ENCODE measurements at regions not wholly inside any gene's neighbourhood (a gene's known extent, or its start where the extent isn't known, plus 50 kb on each side); places are given as distances from the start of the nearest gene placed in this dataset.

DNA sequence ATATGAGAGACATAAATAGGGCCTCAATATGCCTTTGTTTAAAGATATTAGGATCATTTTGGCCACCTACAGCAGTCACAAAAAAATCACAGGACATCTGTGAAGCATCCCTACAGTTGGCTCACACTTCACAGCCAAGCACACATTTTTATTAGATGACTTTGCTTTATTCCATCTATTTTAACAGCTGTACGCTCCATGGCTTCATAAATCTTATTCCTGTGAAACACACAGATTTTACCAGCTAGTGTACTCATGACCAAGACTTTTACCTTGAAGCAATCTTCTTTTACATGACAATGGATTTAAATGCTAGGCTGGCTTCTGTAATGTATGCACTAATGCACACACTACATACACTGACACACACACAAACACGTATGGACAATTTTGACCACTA lies 254.8 kb upstream of the PITRM1 start:
- Histone ChIP-seq H3K9me2 (ENCODE audit: low read depth, low read length) (no peaks in the 10 kb centered on the region), H3K27me3 (ENCODE audit: insufficient read depth, low read length) (0 out of 2 replicates have a peak, but pooled peaks cover 3% of the 10 kb centered on the region), H3K9ac (ENCODE audit: low read length) (no peak overlapping the region), H3K36me3 (ENCODE audit: insufficient read depth, low read length) (no peaks in the 10 kb centered on the region), H3K9me3 (ENCODE audit: low read length) (no peaks in the 10 kb centered on the region), H4K20me1 (ENCODE audit: insufficient read depth, low read length) (no peaks in the 10 kb centered on the region), H2AFZ (ENCODE audit: low read length) (no peak overlapping the region), H3K79me2 (ENCODE audit: insufficient read depth, low read length) (no peaks in the 10 kb centered on the region), H3K4me3 (ENCODE audit: low read depth, low read length, poor library complexity, severe bottlenecking) (no peak overlapping the region), H3K27ac (ENCODE audit: low read depth, low read length, poor library complexity, severe bottlenecking) (no peak overlapping the region), H3K4me1 (ENCODE audit: insufficient read depth, low read length, severe bottlenecking) (no peaks in the 10 kb centered on the region), H3K4me2 (ENCODE audit: low read length) (no peak overlapping the region), H3F3A (ENCODE audit: insufficient read depth, low read length) (no peaks in the 10 kb centered on the region)
- no peak for TF ChIP-seq EZH2 (IDR thresholded peaks at IDR 0.05; ENCODE audit: borderline replicate concordance, low read length)
- TF ChIP-seq, protein P1, sequence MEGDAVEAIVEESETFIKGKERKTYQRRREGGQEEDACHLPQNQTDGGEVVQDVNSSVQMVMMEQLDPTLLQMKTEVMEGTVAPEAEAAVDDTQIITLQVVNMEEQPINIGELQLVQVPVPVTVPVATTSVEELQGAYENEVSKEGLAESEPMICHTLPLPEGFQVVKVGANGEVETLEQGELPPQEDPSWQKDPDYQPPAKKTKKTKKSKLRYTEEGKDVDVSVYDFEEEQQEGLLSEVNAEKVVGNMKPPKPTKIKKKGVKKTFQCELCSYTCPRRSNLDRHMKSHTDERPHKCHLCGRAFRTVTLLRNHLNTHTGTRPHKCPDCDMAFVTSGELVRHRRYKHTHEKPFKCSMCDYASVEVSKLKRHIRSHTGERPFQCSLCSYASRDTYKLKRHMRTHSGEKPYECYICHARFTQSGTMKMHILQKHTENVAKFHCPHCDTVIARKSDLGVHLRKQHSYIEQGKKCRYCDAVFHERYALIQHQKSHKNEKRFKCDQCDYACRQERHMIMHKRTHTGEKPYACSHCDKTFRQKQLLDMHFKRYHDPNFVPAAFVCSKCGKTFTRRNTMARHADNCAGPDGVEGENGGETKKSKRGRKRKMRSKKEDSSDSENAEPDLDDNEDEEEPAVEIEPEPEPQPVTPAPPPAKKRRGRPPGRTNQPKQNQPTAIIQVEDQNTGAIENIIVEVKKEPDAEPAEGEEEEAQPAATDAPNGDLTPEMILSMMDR (IDR thresholded peaks at IDR 0.05; ENCODE audit: low read length), result no peak

DNA sequence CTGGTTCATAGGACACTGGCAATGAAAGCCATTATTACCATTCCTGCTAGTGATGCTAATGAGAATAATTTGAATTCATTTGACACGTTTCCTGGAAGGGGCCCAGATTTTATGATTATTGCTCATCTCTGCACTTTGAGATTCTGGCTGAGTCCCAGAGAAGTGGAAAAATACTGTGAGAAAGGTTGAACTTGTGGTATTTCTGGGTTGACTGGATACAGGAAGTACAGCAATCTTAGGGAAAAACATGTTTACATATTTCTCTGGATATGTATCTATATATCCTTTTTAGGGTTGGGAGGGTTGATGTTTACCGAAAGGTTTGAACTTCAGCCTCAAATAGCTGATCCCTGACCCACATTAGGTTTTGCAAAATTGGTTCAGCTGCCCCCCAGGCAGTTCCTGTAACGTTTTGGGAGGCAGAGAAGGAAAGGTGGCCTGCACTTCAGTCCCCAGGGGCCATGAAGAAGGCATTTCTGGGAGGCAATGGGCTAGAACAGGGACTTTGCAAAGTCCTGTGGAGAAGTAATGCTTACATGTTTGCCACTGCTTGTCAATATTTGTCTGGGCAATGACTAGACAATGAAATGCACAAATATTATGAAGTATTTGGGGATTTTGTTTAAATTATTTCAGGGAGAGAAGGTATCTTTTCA lies 253.7 kb upstream of the PITRM1 start:
- Histone ChIP-seq H3K9me3 (ENCODE audit: low read length) (no peaks in the 10 kb centered on the region), H3K9ac (ENCODE audit: low read length) (no peak overlapping the region), H2AFZ (ENCODE audit: low read length) (no peak overlapping the region), H3K9me2 (ENCODE audit: low read depth, low read length) (no peaks in the 10 kb centered on the region), H3F3A (ENCODE audit: insufficient read depth, low read length) (no peaks in the 10 kb centered on the region), H4K20me1 (ENCODE audit: insufficient read depth, low read length) (no peaks in the 10 kb centered on the region), H3K36me3 (ENCODE audit: insufficient read depth, low read length) (no peaks in the 10 kb centered on the region), H3K4me1 (ENCODE audit: insufficient read depth, low read length, severe bottlenecking) (no peaks in the 10 kb centered on the region), H3K4me3 (ENCODE audit: low read depth, low read length, poor library complexity, severe bottlenecking) (no peak overlapping the region), H3K79me2 (ENCODE audit: insufficient read depth, low read length) (no peaks in the 10 kb centered on the region), H3K27me3 (ENCODE audit: insufficient read depth, low read length) (0 out of 2 replicates have a peak, but pooled peaks cover 3% of the 10 kb centered on the region), H3K4me2 (ENCODE audit: low read length) (no peak overlapping the region), H3K27ac (ENCODE audit: low read depth, low read length, poor library complexity, severe bottlenecking) (no peak overlapping the region)
- TF ChIP-seq EZH2 (IDR thresholded peaks at IDR 0.05; ENCODE audit: borderline replicate concordance, low read length), result no peak
- TF ChIP-seq, protein P1 (IDR thresholded peaks at IDR 0.05; ENCODE audit: low read length), result no peak

DNA sequence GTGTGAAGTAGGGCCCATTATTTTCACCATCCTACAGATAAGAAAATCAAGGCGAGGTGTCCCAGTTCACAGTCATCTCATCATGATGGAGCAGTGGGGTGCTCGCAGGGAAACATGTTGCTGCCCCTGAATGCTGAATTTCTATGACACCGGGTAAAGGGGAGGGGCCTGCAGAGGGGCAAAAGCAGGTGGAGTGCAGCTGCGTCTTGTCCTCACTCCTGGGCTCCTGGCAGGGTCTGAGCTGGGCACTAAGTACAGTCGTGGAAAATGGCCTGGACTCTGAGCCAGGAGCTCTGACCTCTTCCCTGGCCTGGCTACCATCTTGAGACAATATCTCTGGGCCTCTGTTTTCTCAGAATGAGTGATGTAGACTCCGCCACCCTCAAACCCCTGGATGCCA lies 253.1 kb upstream of the PITRM1 start:
- TF ChIP-seq EZH2 (IDR thresholded peaks at IDR 0.05; ENCODE audit: borderline replicate concordance, low read length), result no peak
- TF ChIP-seq, protein P1 (IDR thresholded peaks at IDR 0.05; ENCODE audit: low read length), result no peak
- Histone ChIP-seq H3K4me2 (ENCODE audit: low read length) (no peak overlapping the region), H3K27me3 (ENCODE audit: insufficient read depth, low read length) (0 out of 2 replicates have a peak, but pooled peaks cover 3% of the 10 kb centered on the region), H4K20me1 (ENCODE audit: insufficient read depth, low read length) (no peaks in the 10 kb centered on the region), H3F3A (ENCODE audit: insufficient read depth, low read length) (no peaks in the 10 kb centered on the region), H3K36me3 (ENCODE audit: insufficient read depth, low read length) (no peaks in the 10 kb centered on the region), H3K79me2 (ENCODE audit: insufficient read depth, low read length) (no peaks in the 10 kb centered on the region), H3K27ac (ENCODE audit: low read depth, low read length, poor library complexity, severe bottlenecking) (no peak overlapping the region), H2AFZ (ENCODE audit: low read length) (no peak overlapping the region), H3K9me3 (ENCODE audit: low read length) (no peaks in the 10 kb centered on the region), H3K9ac (ENCODE audit: low read length) (no peak overlapping the region), H3K4me3 (ENCODE audit: low read depth, low read length, poor library complexity, severe bottlenecking) (no peak overlapping the region), H3K4me1 (ENCODE audit: insufficient read depth, low read length, severe bottlenecking) (no peaks in the 10 kb centered on the region), H3K9me2 (ENCODE audit: low read depth, low read length) (no peaks in the 10 kb centered on the region)
